HG03457 (cell line): ENCODE measurements at regions not wholly inside any gene's neighbourhood (a gene's known extent, or its start where the extent isn't known, plus 50 kb on each side); places are given as distances from the start of the nearest gene placed in this dataset.

Source experiments
- ATAC-seq: cut with Tn5 transposase; IDR thresholded peaks from one replicate; pipeline ENCODE4 v1.9.1; 2021; ENCODE audit warnings: moderate number of reproducible peaks; ENCODE audit not compliant: unreplicated experiment

DNA sequence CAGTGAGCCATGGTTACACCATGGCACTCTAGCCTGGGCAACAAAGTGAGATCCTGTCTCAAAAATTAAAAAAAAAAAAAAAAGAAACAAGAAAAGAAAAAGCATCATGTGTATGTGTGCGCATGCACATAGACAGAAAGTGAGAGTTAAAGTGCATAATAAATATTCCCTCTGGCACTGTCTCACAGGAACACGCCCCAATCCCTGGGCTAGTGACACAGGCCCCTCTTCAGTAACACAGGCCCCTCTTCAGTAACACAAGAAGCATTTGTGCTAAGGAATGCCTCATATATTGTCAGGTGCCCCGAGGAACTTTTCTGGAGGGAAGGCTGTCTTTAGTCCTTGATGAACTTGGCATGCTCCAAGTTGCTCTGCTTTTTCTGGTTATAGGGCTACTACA is 57.5 kb downstream of the RPL27A start:
- no peak for ATAC-seq

GRCh38 chr11:8744423-8744822 is 61.8 kb downstream of the RPL27A start:
- no peak for ATAC-seq

DNA sequence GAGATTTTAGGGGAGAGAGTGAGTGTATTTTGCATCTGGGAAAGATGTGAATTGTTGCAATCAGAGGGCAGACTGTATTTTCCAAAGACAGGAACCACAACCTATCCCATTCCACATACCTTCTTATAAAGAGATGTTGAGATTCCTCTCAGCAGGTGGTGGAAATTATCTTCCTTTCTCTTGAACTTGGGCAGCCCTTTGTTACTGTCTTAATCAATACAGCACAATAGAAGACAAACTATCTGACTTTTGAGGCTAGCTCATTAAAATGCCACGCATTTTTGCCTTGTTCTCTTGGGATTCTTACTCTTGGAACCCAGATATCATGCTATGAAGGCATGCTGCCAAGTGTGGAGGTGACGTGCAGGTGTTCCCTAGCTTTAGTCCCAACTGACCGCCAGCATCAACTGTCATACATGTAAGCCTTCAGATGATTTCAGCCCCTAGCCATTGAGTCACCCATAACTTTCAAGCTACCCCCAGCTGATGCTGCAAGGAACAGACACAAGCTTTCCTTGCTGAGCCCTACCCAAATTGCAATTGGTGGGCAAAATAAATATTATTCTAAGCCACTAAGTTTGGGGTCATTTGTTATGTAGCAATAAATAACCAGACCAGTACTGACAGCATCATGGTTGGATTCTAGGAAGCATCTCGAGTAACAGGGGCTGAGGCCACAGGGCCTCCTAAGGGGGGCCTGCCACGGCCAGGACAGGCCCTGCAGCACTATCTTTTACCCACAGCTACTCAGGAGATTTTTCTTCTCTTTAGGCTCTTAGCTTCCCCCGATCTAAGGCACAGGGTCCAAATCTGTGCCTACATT is 63.0 kb downstream of the RPL27A start:
- ATAC-seq = no peak

DNA sequence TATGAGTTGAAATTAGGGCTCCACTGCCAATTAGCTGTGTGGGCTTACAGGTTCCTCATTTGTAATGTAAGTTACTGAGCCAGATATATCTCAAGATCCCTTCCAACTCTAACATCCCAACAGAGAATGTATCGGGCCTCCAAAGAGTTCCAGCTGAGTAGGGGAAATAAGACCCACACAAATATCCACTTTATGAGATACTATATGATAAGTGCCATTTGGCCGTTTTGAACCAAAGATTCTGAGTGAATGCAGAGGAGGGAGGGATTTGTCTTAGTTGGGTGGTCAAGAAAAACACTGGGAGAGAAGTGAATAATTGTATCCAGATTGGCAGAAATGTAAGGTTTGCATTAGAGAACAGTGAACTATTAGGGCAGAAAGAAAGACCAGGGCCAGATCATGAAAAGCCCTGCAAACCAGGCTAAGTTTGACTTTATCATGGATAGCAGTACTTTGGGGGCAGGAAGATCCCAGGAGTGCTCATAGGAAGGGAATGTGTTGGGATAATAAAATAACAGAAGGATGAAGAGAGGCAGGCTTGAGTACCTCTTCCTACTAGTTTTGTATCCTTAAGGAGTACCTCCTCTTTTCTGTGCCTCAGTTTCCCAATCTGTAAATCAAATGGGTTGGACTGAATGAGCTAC is 63.9 kb downstream of the RPL27A start:
- no peak for ATAC-seq

DNA sequence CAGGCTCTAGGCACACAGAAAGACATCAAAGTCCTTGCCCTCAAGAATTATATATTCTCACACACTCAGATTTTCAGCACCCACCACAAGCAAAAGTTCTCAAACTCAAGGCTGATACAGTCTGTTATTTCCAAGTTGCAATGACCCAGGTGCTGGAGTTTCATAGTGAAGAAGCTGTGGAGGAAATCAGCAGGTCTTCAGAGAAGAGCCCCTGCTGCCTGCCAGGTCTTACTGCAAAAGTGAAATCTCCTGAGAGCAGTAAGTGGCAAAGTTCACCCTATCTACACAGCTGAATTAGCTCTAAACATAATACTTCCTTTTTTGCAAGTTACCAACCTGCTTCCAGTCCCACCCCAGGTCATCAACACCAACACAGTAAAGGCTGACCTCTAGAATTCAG is 64.6 kb downstream of the RPL27A start:
- no peak for ATAC-seq

GRCh38 chr11:8748317-8748716 is 65.7 kb downstream of the RPL27A start:
- no peak for ATAC-seq

GRCh38 chr11:8749202-8749601 is 66.6 kb downstream of the RPL27A start:
- no peak for ATAC-seq

GRCh38 chr11:8754241-8754640 is 71.6 kb downstream of the RPL27A start:
- no peak for ATAC-seq

DNA sequence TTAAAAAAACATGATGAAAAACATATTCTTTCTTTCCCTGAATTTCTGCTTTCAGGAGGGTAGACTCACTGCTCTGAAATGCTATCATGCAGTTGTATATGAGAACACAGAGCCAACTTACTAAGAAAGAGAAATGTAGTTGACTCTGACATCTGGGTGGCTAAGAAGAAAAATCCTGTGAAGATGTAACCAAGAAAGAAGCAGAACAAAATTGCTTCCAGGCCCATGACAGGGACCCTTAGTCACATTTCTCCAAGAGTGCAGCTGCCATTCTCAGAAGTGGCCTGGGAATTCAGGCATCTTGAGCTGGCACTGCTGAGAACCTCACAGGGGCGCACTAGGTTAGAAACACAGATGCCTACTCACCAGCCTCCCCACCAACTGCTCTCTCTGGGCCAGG is 73.6 kb downstream of the RPL27A start:
- no peak for ATAC-seq

GRCh38 chr11:8757047-8757446 is 74.5 kb downstream of the RPL27A start:
- no peak for ATAC-seq

GRCh38 chr11:8757533-8757932 is 74.9 kb downstream of the RPL27A start:
- ATAC-seq = no peak

- ATAC-seq = no peak
Observed at GRCh38 chr11:8758619-8759169, 76.1 kb downstream of the RPL27A start.

DNA sequence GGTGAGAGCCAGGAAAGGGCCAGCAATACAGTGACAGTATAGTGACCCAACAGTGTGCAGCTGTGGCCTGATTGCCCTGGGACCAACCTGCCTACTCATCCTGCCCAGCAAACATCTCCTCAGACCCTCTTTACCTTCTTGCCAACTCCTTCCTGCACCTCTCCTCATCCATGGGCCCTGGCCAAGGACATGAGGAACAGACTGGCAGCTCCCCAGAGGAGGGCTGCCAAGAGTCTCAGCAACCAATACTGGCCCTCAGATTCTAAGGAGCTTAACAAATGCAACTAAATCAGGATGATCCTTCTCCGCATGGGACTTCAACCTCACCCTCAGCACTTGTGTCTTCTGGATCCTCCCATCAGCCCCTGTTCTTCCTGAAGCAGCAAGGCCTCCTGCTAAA is 77.0 kb downstream of the RPL27A start:
- no peak for ATAC-seq

- no peak for ATAC-seq
Observed at GRCh38 chr11:8760896-8761295, 78.3 kb downstream of the RPL27A start.

DNA sequence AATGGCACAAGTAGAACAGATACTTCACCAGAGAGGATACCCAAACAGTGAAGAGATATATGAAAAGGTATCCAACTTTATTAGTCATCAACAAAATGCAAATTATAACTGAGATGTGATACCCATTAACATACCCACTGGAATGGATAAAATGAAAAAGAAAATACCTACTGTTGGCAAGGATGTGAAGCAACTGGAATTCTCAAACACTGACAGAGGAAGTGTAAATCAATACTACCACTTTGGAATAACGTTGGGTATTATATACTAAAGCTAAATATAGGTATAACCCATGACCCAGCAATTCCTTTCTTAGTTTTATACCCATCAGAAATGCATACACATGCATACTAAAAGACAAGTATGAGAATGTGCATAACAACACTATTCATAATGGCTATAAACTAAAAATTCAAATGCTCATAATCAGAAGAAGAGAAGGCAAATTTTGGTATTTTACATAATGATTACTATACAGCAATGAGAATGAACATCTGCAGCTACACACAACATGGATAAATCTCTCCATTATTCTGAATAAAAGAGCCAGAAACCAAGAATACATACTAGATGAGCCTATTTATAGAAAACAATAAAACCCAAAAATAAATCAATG is 80.6 kb downstream of the RPL27A start:
- ATAC-seq = no peak

- no peak for ATAC-seq
Observed at GRCh38 chr11:8765294-8765693, 82.7 kb downstream of the RPL27A start.

GRCh38 chr11:8766043-8766987 is 83.7 kb downstream of the RPL27A start:
- ATAC-seq = no peak

DNA sequence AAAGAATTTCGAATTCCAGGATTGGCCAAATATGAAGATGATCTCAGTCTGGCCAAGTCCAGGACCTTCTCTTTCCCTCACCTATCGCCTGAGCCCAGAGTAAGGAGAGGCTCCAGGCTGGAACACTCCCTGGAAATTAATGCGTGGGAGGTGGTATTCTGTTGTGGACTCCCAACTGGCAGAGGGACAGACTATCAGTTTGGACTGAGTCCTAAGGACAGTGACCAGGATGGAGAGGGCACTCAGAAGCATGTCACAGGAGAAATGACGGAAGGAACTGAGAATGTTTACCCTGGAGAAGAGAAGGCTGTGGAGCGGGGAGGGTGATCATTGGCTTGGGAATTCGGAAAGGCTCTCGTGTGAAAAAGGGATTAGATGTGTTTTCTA is 84.4 kb downstream of the RPL27A start:
- ATAC-seq = no peak

- no peak for ATAC-seq
Observed at GRCh38 chr11:8767466-8768142, 85.0 kb downstream of the RPL27A start.

GRCh38 chr11:8768625-8769333 is 86.2 kb downstream of the RPL27A start:
- no peak for ATAC-seq
